ENCODE measurements at regions not wholly inside any gene's neighbourhood (a gene's known extent, or its start where the extent isn't known, plus 50 kb on each side); places are given as distances from the start of the nearest gene placed in this dataset.

- no peak for TF ChIP-seq CTCF (IDR thresholded peaks at IDR 0.05)
- no peak for TF ChIP-seq POLR2A (IDR thresholded peaks at IDR 0.05)
- no peak for TF ChIP-seq POLR2AphosphoS5 (IDR thresholded peaks at IDR 0.05)
- no peak for TF ChIP-seq EP300 (IDR thresholded peaks at IDR 0.05)
Observed at GRCh38 chr6:166050559-166050958, 117.1 kb downstream of the TBXT start.
